Activated B cell treated with CpG ODN at 0.5 μM for 24 hours (primary cell): ENCODE measurements at regions not wholly inside any gene's neighbourhood (a gene's known extent, or its start where the extent isn't known, plus 50 kb on each side); places are given as distances from the start of the nearest gene placed in this dataset.
"Not testable (repeated sequence)": the region's sequence is repeated elsewhere in the genome, so short reads cannot be mapped to it uniquely, and the experiment has no call there.

Experiments
- ATAC-seq: fragments of 200-7000 bp; cut with Tn5 transposase; one replicate; pipeline ENCODE4 v1.10.0; 2021; ENCODE audit warnings: low read depth, mild to moderate bottlenecking, moderate library complexity
- CTCF ChIA-PET: fragments of 350-600 bp; sonication (Branson Sonifier 250); formaldehyde crosslinking; loops from one replicate; lab custom pipeline; 2021; ENCODE audit warnings: antibody characterized with exemption; lab: Charles Lee
- POLR2A ChIA-PET: fragments of 350-600 bp; sonication (Branson Sonifier 250); formaldehyde crosslinking; loops from one replicate; lab custom pipeline; 2021; ENCODE audit warnings: antibody characterized with exemption; lab: Charles Lee
- DNase-seq: peaks from one replicate; pipeline ENCODE4 v3.0.0; 2022
- H3K27ac Mint-ChIP-seq: one replicate; pipeline ENCODE4 v1.8.0; 2020; ENCODE audit warnings: mixed read lengths
- H3K27me3 Mint-ChIP-seq: one replicate; pipeline ENCODE4 v1.8.0; 2021; ENCODE audit warnings: mixed read lengths
- H3K36me3 Mint-ChIP-seq: one replicate; pipeline ENCODE4 v1.8.0; 2021; ENCODE audit warnings: low read depth, mixed read lengths
- H3K4me1 Mint-ChIP-seq: one replicate; pipeline ENCODE4 v1.8.0; 2021; ENCODE audit warnings: mixed read lengths
- H3K4me3 Mint-ChIP-seq: one replicate; pipeline ENCODE4 v1.8.0; 2020; ENCODE audit warnings: mild to moderate bottlenecking, mixed read lengths
- H3K9me3 Mint-ChIP-seq: one replicate; pipeline ENCODE4 v1.8.0; 2020; ENCODE audit warnings: mixed read lengths
- intact Hi-C: fragments of 100-400 bp; cut with micrococcal nuclease; formaldehyde crosslinking; loops from one replicate; pipeline ENCODE4 v1.15.1; 2024
- TF ChIP-seq, protein P1 (sequence below): fragments of 200-600 bp; IDR thresholded peaks from one replicate; pipeline ENCODE4 v1.8.0; 2022; ENCODE audit warnings: antibody characterized with exemption, mild to moderate bottlenecking

DNA sequence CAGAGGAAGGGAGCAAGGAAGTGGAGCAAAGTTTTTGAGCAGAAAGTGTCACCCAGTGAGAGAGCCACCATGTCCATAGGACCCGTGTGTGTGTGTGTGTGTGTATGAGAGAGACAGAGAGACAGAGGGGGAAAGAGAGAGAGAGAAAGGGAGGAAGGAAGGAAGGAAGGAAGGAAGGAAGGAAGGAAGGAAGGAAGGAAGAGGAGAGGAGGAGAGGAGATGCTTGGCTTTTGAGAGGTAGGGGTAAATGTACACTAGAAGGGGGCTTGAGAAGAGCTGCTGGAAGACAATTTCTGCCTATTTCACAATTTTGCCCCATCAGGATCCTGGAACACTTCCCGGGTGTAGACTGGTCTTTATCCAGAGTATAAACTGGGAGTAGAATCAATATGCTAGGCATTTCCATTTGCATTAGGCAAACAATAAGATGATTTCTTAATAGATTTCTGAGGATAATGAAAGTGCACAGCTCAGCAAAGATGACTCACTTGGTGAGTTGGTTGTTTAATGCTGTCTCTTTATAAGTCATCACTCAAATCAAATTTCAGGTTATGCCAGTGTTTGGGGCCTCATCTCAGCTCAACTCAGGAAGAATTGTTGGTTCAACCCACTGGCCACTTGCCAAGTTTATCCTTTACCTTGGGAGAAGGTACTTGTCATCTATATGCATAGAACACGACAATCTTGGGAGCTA is 70.0 kb upstream of the FAM13C start:
- Mint-ChIP-seq H3K36me3 (no peaks in the 10 kb centered on the region), H3K4me1 (no peaks in the 10 kb centered on the region), H3K9me3 (peaks cover 2% of the 10 kb centered on the region), H3K27ac (no peak overlapping the region), H3K27me3 (no peaks in the 10 kb centered on the region), H3K4me3 (no peak overlapping the region)
- DNase-seq (no peak), ATAC-seq (no peak)
- intact Hi-C loops = no loop called here
- ChIA-PET POLR2A (no interaction called here), CTCF (no interaction called here)
- TF ChIP-seq, protein P1, sequence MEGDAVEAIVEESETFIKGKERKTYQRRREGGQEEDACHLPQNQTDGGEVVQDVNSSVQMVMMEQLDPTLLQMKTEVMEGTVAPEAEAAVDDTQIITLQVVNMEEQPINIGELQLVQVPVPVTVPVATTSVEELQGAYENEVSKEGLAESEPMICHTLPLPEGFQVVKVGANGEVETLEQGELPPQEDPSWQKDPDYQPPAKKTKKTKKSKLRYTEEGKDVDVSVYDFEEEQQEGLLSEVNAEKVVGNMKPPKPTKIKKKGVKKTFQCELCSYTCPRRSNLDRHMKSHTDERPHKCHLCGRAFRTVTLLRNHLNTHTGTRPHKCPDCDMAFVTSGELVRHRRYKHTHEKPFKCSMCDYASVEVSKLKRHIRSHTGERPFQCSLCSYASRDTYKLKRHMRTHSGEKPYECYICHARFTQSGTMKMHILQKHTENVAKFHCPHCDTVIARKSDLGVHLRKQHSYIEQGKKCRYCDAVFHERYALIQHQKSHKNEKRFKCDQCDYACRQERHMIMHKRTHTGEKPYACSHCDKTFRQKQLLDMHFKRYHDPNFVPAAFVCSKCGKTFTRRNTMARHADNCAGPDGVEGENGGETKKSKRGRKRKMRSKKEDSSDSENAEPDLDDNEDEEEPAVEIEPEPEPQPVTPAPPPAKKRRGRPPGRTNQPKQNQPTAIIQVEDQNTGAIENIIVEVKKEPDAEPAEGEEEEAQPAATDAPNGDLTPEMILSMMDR = no peak

- H3K4me3 Mint-ChIP-seq, ATAC-seq, POLR2A ChIA-PET, H3K27ac Mint-ChIP-seq, H3K9me3 Mint-ChIP-seq, H3K27me3 Mint-ChIP-seq, H3K4me1 Mint-ChIP-seq, DNase-seq, intact Hi-C loops, CTCF ChIA-PET, H3K36me3 Mint-ChIP-seq: not testable (repeated sequence)
Measured at GRCh38 chr10:59413795-59414194, 51.4 kb upstream of the FAM13C start.
